HFFc6 (cell line): ENCODE measurements at regions not wholly inside any gene's neighbourhood (a gene's known extent, or its start where the extent isn't known, plus 50 kb on each side); places are given as distances from the start of the nearest gene placed in this dataset.

Experiments used
- DNase-seq: peaks from one replicate; pipeline ENCODE4 v3.0.0-alpha.2; 2018
- H3K27ac Mint-ChIP-seq: 2 replicates; pipeline ENCODE4 v1.8.0; 2020; ENCODE audit warnings: mild to moderate bottlenecking, mixed read lengths
- H3K27me3 Mint-ChIP-seq: 2 replicates; pipeline ENCODE4 v1.8.0; 2021; ENCODE audit warnings: mild to moderate bottlenecking, moderate library complexity, mixed read lengths; ENCODE audit not compliant: insufficient read depth
- H3K36me3 Mint-ChIP-seq: 2 replicates; pipeline ENCODE4 v1.8.0; 2021; ENCODE audit warnings: low read depth, mixed read lengths
- H3K4me1 Mint-ChIP-seq: 2 replicates; pipeline ENCODE4 v1.8.0; 2020; ENCODE audit warnings: low read depth, mixed read lengths
- H3K4me3 Mint-ChIP-seq: 2 replicates; pipeline ENCODE4 v1.8.0; 2020; ENCODE audit warnings: mild to moderate bottlenecking, moderate library complexity, mixed read lengths
- H3K9me3 Mint-ChIP-seq: 2 replicates; pipeline ENCODE4 v1.8.0; 2020; ENCODE audit warnings: mild to moderate bottlenecking, mixed read lengths
- TF ChIP-seq, protein P1 (sequence below): fragments of 200-600 bp; sonication (generic); IDR thresholded peaks from 2 replicates; pipeline ENCODE4 v1.5.0; 2021; ENCODE audit warnings: antibody characterized with exemption, mild to moderate bottlenecking

DNA sequence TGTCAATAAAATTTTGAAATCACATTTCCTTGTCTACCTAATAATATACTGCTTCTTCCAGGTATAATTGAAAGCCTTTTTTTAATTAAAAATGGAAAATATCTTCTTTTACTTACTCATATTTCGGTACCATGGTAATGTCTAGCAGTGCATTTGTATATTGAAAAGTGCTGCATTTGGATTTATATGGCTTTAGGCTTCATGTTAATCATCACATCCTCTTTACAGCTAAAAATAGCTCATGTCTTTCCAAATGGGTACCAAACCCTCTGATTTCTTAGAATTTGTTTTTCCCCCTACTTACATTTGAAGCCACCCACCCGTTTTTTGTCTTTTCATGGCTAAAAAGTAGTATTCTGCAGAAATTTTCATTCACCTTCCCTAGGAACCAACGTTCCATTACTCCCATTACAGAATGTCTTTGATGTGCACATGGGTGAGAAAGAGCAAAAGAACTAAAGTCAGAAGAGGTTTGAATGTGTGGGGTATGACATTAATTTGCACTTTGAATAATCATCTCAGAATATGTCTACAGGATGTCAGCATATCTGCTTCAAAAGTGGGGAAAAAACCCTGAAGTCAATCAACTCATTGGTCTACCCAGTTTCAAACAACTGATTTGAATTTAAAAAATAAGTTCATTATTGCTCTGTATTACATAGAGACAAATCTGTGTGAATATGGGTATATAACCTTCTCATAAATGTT lies 935.9 kb downstream of the GATA3 start:
- TF ChIP-seq, protein P1, sequence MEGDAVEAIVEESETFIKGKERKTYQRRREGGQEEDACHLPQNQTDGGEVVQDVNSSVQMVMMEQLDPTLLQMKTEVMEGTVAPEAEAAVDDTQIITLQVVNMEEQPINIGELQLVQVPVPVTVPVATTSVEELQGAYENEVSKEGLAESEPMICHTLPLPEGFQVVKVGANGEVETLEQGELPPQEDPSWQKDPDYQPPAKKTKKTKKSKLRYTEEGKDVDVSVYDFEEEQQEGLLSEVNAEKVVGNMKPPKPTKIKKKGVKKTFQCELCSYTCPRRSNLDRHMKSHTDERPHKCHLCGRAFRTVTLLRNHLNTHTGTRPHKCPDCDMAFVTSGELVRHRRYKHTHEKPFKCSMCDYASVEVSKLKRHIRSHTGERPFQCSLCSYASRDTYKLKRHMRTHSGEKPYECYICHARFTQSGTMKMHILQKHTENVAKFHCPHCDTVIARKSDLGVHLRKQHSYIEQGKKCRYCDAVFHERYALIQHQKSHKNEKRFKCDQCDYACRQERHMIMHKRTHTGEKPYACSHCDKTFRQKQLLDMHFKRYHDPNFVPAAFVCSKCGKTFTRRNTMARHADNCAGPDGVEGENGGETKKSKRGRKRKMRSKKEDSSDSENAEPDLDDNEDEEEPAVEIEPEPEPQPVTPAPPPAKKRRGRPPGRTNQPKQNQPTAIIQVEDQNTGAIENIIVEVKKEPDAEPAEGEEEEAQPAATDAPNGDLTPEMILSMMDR, result no peak
- H3K27me3 Mint-ChIP-seq, result peaks cover 2% of the 10 kb centered on the region; the same call in 1 of the 2 replicates
- no peak overlapping the region for H3K27ac Mint-ChIP-seq
- peaks cover 23% of the 10 kb centered on the region for H3K9me3 Mint-ChIP-seq
- H3K4me3 Mint-ChIP-seq, result no peak overlapping the region
- no peak for DNase-seq
- no peaks in the 10 kb centered on the region for H3K36me3 Mint-ChIP-seq
- H3K4me1 Mint-ChIP-seq, result no peaks in the 10 kb centered on the region

DNA sequence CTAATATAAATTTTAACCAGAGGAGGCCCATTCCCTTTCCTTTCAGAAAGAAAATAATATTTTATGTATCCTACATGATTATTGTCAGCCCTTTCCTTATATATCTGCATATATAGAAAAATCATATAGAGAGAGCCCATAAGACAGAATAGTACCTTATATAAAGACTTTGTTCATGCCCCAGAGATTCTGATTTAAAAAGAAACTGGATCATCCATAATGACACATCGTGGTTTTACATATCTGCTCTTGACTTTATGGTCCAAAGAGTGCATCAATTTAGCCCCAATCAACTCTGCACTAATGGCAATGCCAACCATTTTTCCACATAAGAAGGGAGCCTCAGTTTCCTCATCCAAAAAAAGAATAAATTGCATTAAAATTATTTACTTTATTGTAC lies 937.5 kb downstream of the GATA3 start:
- TF ChIP-seq, protein P1, result no peak
- Mint-ChIP-seq H3K27ac (no peak overlapping the region), H3K9me3 (peaks cover 25% of the 10 kb centered on the region), H3K36me3 (no peaks in the 10 kb centered on the region), H3K27me3 (peaks cover 2% of the 10 kb centered on the region; the same call in 1 of the 2 replicates), H3K4me3 (no peak overlapping the region), H3K4me1 (no peaks in the 10 kb centered on the region)
- DNase-seq, result no peak

GRCh38 chr10:8993864-8994263 lies 939.4 kb downstream of the GATA3 start:
- Mint-ChIP-seq H3K27ac (no peak overlapping the region), H3K4me3 (no peak overlapping the region), H3K9me3 (peaks cover 34% of the 10 kb centered on the region), H3K4me1 (no peaks in the 10 kb centered on the region), H3K27me3 (no peaks in the 10 kb centered on the region; the same call in 1 of the 2 replicates), H3K36me3 (no peaks in the 10 kb centered on the region)
- no peak for DNase-seq
- TF ChIP-seq, protein P1, result no peak

- H3K27ac Mint-ChIP-seq, result no peak overlapping the region
- no peaks in the 10 kb centered on the region for H3K4me1 Mint-ChIP-seq
- no peak for DNase-seq
- H3K9me3 Mint-ChIP-seq, result peaks cover 29% of the 10 kb centered on the region
- H3K27me3 Mint-ChIP-seq, result no peaks in the 10 kb centered on the region; the same call in 1 of the 2 replicates
- TF ChIP-seq, protein P1, result no peak
- no peaks in the 10 kb centered on the region for H3K36me3 Mint-ChIP-seq
- no peak overlapping the region for H3K4me3 Mint-ChIP-seq
Observed at GRCh38 chr10:8998751-8999150, 944.3 kb downstream of the GATA3 start.

DNA sequence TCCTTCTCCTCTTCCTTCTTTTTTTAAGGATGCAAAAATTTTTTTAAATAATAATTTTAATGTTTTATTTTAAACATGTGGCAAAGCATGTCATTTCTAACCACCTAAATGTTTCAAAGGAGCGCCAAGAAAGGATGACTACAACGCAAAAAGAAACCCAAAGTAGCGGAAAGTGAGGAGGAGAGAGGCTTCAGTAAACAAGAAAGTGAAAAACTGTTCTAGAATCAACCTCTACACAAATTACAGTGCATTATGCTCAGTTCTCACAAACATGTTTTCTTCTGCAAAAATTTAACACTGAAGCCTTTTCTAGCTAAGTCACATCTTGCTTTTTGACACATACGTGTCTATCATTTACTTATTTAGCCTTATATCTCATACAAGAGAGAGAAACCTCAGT lies 948.6 kb downstream of the GATA3 start:
- Mint-ChIP-seq H3K27ac (no peak overlapping the region), H3K27me3 (no peaks in the 10 kb centered on the region), H3K9me3 (peaks cover 14% of the 10 kb centered on the region), H3K4me1 (no peaks in the 10 kb centered on the region), H3K4me3 (no peak overlapping the region), H3K36me3 (no peaks in the 10 kb centered on the region)
- TF ChIP-seq, protein P1, result no peak
- DNase-seq, result no peak
